ENCODE measurements at regions not wholly inside any gene's neighbourhood (a gene's known extent, or its start where the extent isn't known, plus 50 kb on each side); places are given as distances from the start of the nearest gene placed in this dataset.
"Not testable (repeated sequence)": the region's sequence is repeated elsewhere in the genome, so short reads cannot be mapped to it uniquely, and the experiment has no call there.

- no peak for DNase-seq (ENCODE audit: low spot score in 2 of 2)
- FAIRE-seq: no peak
These were observed 240.6 kb downstream of the NUF2 start for GRCh38 chr1:163562355-163562754.

GRCh38 chr1:163565166-163565565 is 243.4 kb downstream of the NUF2 start:
- DNase-seq (ENCODE audit: low spot score in 2 of 2) (no peak), FAIRE-seq (no peak)

- FAIRE-seq (no peak), DNase-seq (ENCODE audit: low spot score in 2 of 2) (no peak)
These were observed 248.3 kb downstream of the NUF2 start for GRCh38 chr1:163570071-163570470.

- FAIRE-seq (no peak), DNase-seq (ENCODE audit: low spot score in 2 of 2) (no peak)
These were observed 250.2 kb downstream of the NUF2 start for GRCh38 chr1:163571950-163572349.

- DNase-seq (ENCODE audit: low spot score in 2 of 2) (no peak), FAIRE-seq (no peak)
These were observed 252.4 kb downstream of the NUF2 start for GRCh38 chr1:163574119-163574518.

GRCh38 chr1:163580926-163581325 is 259.2 kb downstream of the NUF2 start:
- FAIRE-seq (no peak), DNase-seq (ENCODE audit: low spot score in 2 of 2) (no peak)

GRCh38 chr1:163583661-163584181 is 262.0 kb downstream of the NUF2 start:
- DNase-seq (ENCODE audit: low spot score in 2 of 2): no peak
- FAIRE-seq: no peak

- no peak for FAIRE-seq
- DNase-seq (ENCODE audit: low spot score in 2 of 2): no peak
These were observed 264.0 kb downstream of the NUF2 start for GRCh38 chr1:163585796-163586195.

GRCh38 chr1:163588796-163589195 is 267.0 kb downstream of the NUF2 start:
- DNase-seq (ENCODE audit: low spot score in 2 of 2): no peak
- no peak for FAIRE-seq

- DNase-seq (ENCODE audit: low spot score in 2 of 2) (no peak), FAIRE-seq (no peak)
These were observed 268.0 kb downstream of the NUF2 start for GRCh38 chr1:163589735-163590134.

- FAIRE-seq; DNase-seq (ENCODE audit: low spot score in 2 of 2): not testable (repeated sequence)
These were observed 269.4 kb downstream of the NUF2 start for GRCh38 chr1:163591131-163591530.

GRCh38 chr1:163592623-163593022 is 270.9 kb downstream of the NUF2 start:
- FAIRE-seq; DNase-seq (ENCODE audit: low spot score in 2 of 2): not testable (repeated sequence)

- not testable (repeated sequence) for DNase-seq (ENCODE audit: low spot score in 2 of 2); FAIRE-seq
These were observed 274.4 kb downstream of the NUF2 start for GRCh38 chr1:163596106-163596505.

GRCh38 chr1:163596541-163597258 is 274.9 kb downstream of the NUF2 start:
- FAIRE-seq (no peak), DNase-seq (ENCODE audit: low spot score in 2 of 2) (no peak)

- FAIRE-seq: no peak
These were observed 282.6 kb downstream of the NUF2 start for GRCh38 chr1:163604321-163604720.

GRCh38 chr1:163604896-163605295 is 283.1 kb downstream of the NUF2 start:
- no peak for FAIRE-seq

More at GRCh38 chr1:163604321-163604720, 282.6 kb downstream of the NUF2 start:
- no peak for DNase-seq (ENCODE audit: low spot score in 2 of 2)

GRCh38 chr1:163608979-163609378 is 287.2 kb downstream of the NUF2 start:
- DNase-seq (ENCODE audit: low spot score in 2 of 2) (no peak), FAIRE-seq (no peak)

More at GRCh38 chr1:163604896-163605295, 283.1 kb downstream of the NUF2 start:
- DNase-seq (ENCODE audit: low spot score in 2 of 2): no peak

GRCh38 chr1:163609858-163610257 is 288.1 kb downstream of the NUF2 start:
- DNase-seq (ENCODE audit: low spot score in 2 of 2): no peak
- FAIRE-seq: no peak

- DNase-seq (ENCODE audit: low spot score in 2 of 2) (no peak), FAIRE-seq (no peak)
These were observed 288.7 kb downstream of the NUF2 start for GRCh38 chr1:163610486-163610885.

GRCh38 chr1:163614361-163614760 is 292.6 kb downstream of the NUF2 start:
- FAIRE-seq (no peak), DNase-seq (ENCODE audit: low spot score in 2 of 2) (no peak)

GRCh38 chr1:163628034-163628773 is 306.4 kb downstream of the NUF2 start:
- DNase-seq (ENCODE audit: low spot score in 2 of 2) (no peak), FAIRE-seq (no peak)

- FAIRE-seq: no peak
These were observed 310.5 kb downstream of the NUF2 start for GRCh38 chr1:163632269-163632668.

More at GRCh38 chr1:163632269-163632668, 310.5 kb downstream of the NUF2 start:
- no peak for DNase-seq (ENCODE audit: low spot score in 2 of 2)

All from frontal cortex (tissue), 3 donors.